Right forelimb (tissue), 1 donor: ENCODE measurements at regions not wholly inside any gene's neighbourhood (a gene's known extent, or its start where the extent isn't known, plus 50 kb on each side); places are given as distances from the start of the nearest gene placed in this dataset.

Experiments
- DNase-seq: peaks from one replicate; pipeline ENCODE4 v3.0.0-alpha.2; 2018

- DNase-seq, result no peak
Observed at GRCh38 chr6:155970472-155970871, 514.8 kb upstream of the NOX3 start.

- no peak for DNase-seq
Observed at GRCh38 chr6:155968921-155969320, 513.3 kb upstream of the NOX3 start.

GRCh38 chr6:155967322-155967721, 511.7 kb upstream of the NOX3 start:
- DNase-seq, result no peak

- DNase-seq, result no peak
Observed at GRCh38 chr6:155964544-155964943, 508.9 kb upstream of the NOX3 start.

DNA sequence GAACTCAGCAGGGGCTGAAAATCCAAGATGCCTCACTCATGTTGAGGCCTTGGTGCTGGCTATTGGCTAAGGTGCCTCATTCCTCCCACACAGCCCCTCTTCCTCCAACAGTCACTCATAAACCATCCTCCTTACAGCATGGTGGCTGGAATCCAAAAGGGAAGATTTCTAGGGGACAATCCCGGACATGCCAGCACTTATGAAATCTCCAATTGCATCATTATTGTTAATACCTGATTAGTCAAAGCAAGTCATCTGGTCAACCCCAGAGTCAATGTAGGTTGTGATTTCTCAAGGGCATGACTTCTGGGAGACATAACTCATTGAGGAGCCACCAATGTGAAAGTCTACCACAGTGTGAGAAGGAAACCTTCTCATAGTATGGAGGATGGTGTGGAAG, 506.6 kb upstream of the NOX3 start:
- no peak for DNase-seq

DNA sequence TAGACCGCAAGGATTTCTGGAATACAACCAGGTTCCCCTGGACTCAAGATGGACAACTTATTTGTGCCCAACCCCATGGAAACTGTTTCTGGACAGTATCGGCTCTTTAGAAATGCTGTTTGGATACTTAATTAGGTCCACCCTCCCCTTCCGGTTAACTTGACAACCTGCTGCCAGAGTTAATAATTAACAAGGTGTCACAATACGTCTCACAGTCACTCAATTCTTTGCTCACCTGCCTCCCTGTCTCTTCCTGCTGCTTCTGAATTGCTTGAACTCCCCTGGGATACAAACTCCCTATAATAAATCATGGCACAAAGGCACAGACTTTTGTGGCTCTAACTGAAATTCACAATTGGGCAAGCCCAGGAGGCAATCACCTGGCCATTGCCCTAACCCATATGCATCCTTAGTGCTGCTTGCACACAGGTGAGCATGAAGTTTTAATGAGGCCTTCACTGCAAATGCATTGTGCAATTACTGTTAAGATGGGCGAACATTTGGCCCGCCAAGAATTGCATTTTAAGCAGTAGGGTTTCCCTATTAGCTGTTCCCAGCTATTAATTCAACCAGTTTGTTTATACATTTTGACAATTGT, 504.4 kb upstream of the NOX3 start:
- no peak for DNase-seq

DNA sequence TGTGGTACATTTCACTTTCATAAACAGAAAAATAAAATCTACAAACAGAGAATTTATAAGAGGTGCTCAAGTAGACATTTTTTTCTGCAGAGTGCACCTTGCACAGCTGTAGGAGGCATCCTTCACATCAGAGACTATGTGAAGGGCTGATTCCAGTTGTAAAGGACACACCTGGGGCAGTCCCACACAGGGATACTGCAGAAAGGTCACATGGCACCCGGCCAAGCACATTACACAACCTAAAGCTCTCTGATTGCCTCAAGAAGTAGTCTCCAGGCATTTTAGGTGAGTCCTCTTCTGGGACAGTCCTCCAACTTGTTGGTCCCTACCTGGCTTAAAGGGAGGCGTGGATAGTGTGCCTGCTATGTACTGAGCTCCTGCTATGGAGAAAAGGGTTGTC, 502.9 kb upstream of the NOX3 start:
- no peak for DNase-seq

DNA sequence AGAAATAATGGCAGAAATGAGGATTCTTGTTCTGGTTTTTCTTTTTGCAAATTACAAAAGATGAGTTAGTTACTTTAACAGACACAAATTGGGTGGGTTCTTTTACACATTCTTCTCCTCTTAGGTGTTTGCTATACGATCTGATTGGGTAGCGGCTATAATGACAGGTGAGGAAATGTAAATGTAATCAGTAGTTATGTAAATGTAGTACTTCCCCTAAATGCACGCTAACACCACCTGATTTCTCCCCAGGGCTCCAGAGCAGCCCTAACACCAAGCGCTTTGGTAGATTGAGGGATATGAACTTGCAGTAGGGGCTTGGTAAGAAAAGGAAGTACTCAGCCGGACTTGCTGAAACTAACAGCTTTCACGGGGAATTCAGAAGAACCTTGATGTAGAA, 499.4 kb upstream of the NOX3 start:
- DNase-seq, result no peak

- no peak for DNase-seq
Observed at GRCh38 chr6:155954149-155954548, 498.5 kb upstream of the NOX3 start.

DNA sequence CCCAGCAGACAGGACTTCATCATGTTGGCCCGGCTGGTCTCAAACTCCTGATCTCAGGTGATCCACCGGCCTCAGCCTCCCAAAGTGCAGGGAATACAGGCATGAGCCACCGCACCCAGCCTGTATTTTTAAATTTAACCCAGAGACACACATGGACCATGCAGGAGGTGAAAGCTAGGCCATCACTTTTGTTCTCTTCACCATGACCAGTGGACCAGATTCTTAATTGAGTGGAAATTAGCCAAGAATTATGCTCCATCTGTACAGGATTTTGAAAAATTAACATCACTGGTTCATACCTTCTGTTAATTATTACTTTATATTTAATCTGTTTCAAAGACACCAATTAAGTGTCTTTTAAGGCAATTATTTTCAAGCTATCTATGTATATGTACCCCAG, 493.6 kb upstream of the NOX3 start:
- no peak for DNase-seq

DNA sequence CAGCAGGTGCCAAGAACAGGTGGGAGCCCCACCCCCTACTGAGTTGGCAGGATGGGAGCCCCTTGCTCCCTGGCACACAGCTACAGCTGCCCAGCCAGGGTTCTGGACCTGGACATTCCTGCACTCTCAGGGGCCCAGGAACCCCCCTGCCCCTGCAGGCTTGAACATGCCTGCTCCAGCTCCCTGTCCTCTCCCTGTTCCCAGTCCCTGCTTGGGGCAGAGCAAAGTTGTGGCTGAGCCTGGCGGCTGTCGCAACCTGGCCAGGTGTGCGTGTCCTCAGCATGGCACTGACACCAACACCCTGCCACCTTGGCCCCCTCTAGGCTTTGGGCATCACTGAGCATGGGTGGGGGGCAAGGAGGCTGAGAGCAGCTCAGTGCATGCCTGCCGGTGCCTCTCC, 491.2 kb upstream of the NOX3 start:
- DNase-seq, result no peak

DNA sequence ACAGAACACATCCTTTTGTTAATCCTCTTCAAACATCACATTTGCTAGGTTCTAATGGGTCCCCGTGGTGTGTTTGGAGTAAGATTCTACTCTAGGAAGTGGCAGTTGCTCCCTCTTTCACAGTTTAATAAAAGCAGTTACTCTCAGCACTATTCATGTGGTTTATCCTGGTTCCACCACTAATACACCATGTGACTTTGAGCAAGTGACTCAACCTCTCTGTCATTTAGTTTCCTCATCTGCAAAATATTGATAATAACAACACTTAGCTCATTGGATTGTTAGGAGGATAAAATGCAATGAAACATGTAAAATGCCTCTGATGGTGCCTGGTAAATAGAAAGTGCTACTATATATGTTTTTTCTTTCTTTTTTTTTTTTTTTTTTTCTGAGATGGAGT, 488.0 kb upstream of the NOX3 start:
- no peak for DNase-seq

GRCh38 chr6:155939253-155939652, 483.6 kb upstream of the NOX3 start:
- DNase-seq, result no peak

DNA sequence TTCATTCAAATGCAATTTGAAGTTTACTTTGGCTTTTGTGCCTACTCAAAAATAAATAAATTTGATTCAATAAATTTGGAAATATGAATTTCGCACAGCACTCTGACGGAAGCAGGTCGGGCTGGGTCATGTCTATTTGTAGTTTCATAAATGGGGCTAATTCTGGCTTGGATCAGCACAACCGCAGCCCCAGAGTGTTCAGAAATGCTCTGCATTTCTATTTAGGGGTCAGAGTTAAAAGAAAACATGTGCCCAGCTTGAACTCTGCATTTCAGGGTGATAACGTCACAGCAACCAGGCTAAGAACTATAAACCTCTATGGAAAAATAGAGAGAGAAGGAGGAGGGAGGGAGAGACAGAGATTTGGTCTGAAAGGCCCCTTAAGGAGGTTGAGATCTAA, 480.9 kb upstream of the NOX3 start:
- no peak for DNase-seq

GRCh38 chr6:155936127-155936526, 480.5 kb upstream of the NOX3 start:
- no peak for DNase-seq

- DNase-seq, result no peak
Observed at GRCh38 chr6:155916846-155917624, 461.4 kb upstream of the NOX3 start.

DNA sequence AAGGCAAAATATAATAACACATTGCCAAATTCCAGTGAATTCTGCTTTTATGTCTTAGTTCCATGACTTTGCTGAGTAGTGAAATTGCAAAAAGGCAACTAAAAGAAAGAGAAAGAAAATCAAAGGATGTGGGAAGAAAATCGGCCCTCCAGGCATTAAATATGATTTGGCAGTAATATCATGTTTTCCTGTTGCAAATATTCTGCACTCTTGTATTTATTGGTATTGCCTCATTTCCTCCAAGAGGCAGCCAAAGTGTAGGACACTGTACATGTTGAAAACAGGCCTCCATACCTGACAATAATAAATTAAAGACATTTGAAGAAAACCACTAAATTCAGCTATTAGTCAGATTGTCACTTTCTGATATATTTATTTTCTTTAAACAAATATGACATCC, 460.0 kb upstream of the NOX3 start:
- no peak for DNase-seq

DNA sequence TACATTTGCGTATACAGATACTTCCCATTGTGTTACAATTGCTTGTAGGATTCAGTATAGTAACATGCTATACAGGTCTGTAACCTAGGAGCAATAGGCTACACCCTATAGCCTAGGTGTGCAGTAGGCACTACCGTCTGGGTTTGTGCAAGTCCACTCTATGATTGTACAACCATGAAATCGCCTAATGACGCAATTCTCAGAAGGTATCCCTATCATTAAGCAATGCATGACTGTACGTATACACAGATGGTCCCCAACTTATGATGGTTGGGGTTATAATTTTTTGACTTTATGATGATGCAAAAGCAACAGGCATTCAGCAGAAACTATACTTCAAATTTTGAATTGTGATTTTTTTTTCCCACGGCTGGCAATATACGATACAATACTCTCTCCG, 458.2 kb upstream of the NOX3 start:
- no peak for DNase-seq

GRCh38 chr6:155909710-155910109, 454.1 kb upstream of the NOX3 start:
- DNase-seq, result no peak

- no peak for DNase-seq
Observed at GRCh38 chr6:155895641-155896040, 440.0 kb upstream of the NOX3 start.

DNA sequence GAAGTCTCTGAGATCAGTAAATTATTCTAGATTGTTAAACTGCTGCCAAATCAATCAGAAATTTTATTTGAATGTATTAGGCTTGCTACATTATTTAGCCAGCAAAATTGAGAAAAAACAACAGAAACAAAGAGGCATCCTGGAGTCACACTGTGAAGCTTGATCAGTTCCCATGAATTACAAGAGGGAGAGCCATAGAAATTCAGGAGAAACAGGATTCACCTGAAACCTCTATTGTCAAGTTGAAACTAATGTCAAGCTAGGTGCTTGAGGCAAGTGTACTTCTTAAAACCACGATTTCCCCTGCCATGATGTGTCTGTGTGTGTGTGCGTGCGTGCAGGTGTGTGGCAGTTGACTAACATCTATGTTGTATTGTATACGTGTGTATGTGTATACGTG, 439.1 kb upstream of the NOX3 start:
- no peak for DNase-seq

DNA sequence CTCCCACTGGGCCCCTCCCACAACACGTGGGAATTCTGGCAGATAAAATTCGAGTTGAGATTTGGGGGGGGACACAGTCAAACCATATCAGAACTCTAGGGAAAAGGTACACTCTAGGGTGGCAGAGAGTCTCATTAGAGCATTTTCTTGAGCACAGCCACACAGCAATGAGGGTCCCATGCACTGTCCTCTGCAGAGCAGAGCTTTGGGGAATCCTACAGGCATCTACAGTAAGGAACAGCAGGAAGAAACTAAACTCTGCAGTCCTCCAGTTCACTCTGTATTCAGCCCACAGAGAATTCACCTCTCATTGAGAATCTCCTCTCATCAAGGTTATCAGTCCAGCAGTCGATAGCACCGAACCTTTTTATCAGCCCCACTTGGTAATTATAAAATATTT, 438.6 kb upstream of the NOX3 start:
- no peak for DNase-seq

- DNase-seq, result no peak
Observed at GRCh38 chr6:155890409-155890808, 434.8 kb upstream of the NOX3 start.

DNA sequence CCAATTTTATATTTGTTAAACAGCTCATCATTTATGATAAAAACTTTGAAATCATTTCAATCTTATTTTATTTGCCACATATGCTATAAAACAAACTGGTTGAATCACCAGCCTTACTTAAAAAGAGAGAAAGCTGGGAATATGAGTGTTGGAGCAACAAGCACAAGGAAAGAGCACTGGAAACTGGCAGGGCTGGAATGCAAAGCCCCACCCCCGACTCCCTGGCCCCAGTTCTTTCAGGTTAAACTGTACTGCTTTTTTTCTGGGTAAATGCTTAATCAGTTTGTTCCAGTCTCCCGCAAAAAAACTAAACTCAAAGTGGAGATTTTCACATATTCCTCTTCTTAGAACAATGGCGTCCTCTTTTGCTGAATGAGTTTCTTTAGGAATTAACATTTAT, 433.8 kb upstream of the NOX3 start:
- DNase-seq, result no peak

GRCh38 chr6:155887421-155887820, 431.8 kb upstream of the NOX3 start:
- no peak for DNase-seq
